ENCODE measurements at regions not wholly inside any gene's neighbourhood (a gene's known extent, or its start where the extent isn't known, plus 50 kb on each side); places are given as distances from the start of the nearest gene placed in this dataset.

DNA sequence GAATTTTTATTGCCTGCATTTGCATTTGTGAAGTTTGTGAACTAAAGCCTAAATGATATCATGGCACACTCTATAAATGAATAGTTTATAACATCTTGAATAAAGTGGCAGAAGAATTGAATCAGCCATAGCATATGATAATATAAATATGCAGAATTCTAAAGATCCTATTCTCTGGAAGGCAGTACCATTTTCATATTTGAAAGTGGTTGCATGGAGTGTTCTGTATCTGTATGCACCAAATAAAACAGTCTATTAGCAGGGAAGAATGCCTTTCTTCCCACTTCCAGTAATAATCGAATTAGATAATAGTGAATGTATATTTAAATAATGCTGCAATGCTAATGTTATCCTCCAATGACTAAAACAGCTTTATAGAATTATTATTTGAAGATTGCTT lies 57.9 kb upstream of the TRIM67 start:
- Histone ChIP-seq H3K27me3 (ENCODE audit: low read depth) (no peaks in the 10 kb centered on the region), H3K9me3 (no peaks in the 10 kb centered on the region), H3K4me3 (no peak overlapping the region), H3K4me1 (peaks cover 12% of the 10 kb centered on the region), H3K27ac (no peak overlapping the region), H3K36me3 (no peaks in the 10 kb centered on the region)
- ATAC-seq (no peak), DNase-seq (no peak)
- intact Hi-C loops (cut with DNase I), result no loop called here
- TF ChIP-seq, protein P1, sequence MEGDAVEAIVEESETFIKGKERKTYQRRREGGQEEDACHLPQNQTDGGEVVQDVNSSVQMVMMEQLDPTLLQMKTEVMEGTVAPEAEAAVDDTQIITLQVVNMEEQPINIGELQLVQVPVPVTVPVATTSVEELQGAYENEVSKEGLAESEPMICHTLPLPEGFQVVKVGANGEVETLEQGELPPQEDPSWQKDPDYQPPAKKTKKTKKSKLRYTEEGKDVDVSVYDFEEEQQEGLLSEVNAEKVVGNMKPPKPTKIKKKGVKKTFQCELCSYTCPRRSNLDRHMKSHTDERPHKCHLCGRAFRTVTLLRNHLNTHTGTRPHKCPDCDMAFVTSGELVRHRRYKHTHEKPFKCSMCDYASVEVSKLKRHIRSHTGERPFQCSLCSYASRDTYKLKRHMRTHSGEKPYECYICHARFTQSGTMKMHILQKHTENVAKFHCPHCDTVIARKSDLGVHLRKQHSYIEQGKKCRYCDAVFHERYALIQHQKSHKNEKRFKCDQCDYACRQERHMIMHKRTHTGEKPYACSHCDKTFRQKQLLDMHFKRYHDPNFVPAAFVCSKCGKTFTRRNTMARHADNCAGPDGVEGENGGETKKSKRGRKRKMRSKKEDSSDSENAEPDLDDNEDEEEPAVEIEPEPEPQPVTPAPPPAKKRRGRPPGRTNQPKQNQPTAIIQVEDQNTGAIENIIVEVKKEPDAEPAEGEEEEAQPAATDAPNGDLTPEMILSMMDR (IDR thresholded peaks at IDR 0.05), result no peak

DNA sequence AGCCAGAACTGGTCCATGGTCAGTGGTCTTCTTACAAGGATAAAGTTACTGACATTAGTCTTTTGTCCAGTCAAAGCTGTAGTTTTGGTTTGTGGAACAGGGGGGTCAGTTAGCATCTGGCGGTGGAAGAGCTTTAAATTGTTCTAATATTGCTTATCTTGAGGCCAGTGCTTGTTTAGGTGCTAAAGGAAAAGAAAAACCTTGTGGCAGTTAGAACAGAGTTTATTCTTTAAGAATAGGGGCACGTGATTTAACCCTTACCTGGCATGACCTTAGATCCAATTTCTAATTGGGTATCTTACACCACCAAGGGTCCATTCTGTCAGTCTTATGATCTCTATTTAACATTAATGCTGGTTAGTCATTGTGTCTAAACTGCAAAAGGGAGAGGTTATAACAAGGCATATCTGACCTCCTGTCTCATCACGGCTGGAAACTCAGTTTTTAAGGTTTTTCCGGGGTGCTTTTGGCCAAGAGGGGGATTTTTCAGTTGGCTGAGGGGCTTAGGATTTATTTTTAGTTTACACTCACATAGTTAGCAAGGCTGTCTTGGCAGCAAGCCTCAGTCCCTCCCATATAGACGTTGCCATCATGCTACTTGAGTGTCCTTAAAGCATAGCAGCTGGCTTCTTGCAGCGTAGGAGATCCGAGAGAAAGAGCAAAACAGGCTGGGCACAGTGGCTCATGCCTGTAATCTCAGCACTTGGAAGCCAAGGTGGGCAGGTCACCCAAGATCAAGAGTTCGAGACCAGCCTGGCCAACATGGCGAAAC lies 60.1 kb upstream of the FAM89A start:
- TF ChIP-seq, protein P1 (IDR thresholded peaks at IDR 0.05), result no peak
- ATAC-seq (peak; percentile 49 to 54), DNase-seq (no peak)
- Histone ChIP-seq H3K27ac (no peak overlapping the region), H3K4me1 (peaks cover 12% of the 10 kb centered on the region), H3K4me3 (no peak overlapping the region), H3K9me3 (no peaks in the 10 kb centered on the region), H3K27me3 (ENCODE audit: low read depth) (no peaks in the 10 kb centered on the region), H3K36me3 (no peaks in the 10 kb centered on the region)
- intact Hi-C loops (cut with DNase I), result no loop called here

DNA sequence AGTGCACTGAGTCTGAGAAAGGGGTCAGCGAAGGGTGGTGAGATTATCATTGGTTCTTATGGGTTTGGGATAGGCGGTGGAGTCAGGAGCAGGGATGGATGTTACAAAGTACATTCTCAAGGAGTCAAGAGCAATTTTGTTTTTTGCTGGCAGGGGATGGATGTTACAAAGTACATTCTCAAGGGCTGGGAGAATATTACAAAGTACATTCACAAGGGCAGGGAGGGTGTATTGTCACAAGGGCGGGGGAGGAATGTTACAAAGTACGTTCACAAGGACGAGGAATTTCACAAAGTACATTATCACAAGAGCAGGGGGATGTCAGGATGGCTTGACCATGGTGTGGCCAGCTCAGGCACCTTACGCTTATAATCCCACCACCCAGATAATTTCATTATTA lies 59.3 kb upstream of the FAM89A start:
- Histone ChIP-seq H3K27ac (no peak overlapping the region), H3K9me3 (no peaks in the 10 kb centered on the region), H3K4me3 (no peak overlapping the region), H3K27me3 (ENCODE audit: low read depth) (peaks cover 4% of the 10 kb centered on the region), H3K36me3 (no peaks in the 10 kb centered on the region), H3K4me1 (peaks cover 12% of the 10 kb centered on the region)
- intact Hi-C loops (cut with DNase I), result no loop called here
- ATAC-seq (no peak), DNase-seq (no peak)
- TF ChIP-seq, protein P1 (IDR thresholded peaks at IDR 0.05), result no peak

DNA sequence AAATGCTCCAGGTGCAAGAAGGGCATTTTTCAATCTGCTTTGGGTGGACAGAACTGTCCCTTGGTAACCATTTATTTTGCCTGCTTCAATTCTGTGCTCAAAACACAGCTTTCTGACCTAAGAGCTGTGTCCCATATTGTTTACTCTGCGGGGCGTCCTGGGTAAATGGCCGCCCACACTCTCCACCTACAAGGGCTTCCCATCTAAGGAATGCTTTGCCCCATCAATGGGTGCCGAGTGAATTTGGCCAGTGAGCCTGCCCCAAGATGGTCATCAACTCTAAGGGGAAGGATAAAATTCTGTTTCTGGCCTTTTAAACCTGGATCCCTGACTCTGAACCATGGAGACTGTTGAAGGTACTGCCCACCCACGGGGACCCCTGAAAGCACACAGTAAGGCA lies 55.5 kb upstream of the FAM89A start:
- TF ChIP-seq, protein P1 (IDR thresholded peaks at IDR 0.05), result no peak
- intact Hi-C loops (cut with DNase I), result no loop called here
- Histone ChIP-seq H3K4me3 (no peak overlapping the region), H3K36me3 (no peaks in the 10 kb centered on the region), H3K27ac (no peak overlapping the region), H3K9me3 (no peaks in the 10 kb centered on the region), H3K4me1 (peaks cover 19% of the 10 kb centered on the region), H3K27me3 (ENCODE audit: low read depth) (peaks cover 4% of the 10 kb centered on the region)
- DNase-seq (no peak), ATAC-seq (no peak)

DNA sequence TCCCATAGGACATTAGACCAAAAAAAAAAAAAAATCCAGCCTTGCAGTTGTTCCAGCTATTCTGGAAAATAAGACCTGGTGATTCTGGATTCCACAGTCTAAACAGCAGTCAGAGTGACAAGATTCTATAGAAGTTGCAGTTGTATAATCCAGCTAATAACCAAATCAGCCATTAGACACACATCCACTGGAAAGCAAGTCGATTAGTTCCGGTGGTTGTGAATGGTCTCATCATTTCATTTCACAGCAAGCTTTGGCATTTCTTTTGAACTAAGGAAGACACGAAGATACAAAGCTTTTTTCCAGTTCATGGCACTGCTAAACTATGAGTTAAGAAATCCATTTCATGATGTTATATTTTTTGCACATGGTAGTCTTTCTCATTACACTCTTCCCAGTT lies 54.4 kb upstream of the FAM89A start:
- DNase-seq (no peak), ATAC-seq (no peak)
- Histone ChIP-seq H3K27me3 (ENCODE audit: low read depth) (peaks cover 4% of the 10 kb centered on the region), H3K36me3 (no peaks in the 10 kb centered on the region), H3K4me1 (peaks cover 10% of the 10 kb centered on the region), H3K4me3 (no peak overlapping the region), H3K9me3 (no peaks in the 10 kb centered on the region), H3K27ac (no peak overlapping the region)
- intact Hi-C loops (cut with DNase I), result no loop called here
- TF ChIP-seq, protein P1 (IDR thresholded peaks at IDR 0.05), result no peak

All from lower lobe of right lung (tissue), 2 donors.